CD4-positive, alpha-beta T cell treated with Interleukin-17A for 4 hours (primary cell): ENCODE measurements at regions not wholly inside any gene's neighbourhood (a gene's known extent, or its start where the extent isn't known, plus 50 kb on each side); places are given as distances from the start of the nearest gene placed in this dataset.
"Not testable (repeated sequence)": the region's sequence is repeated elsewhere in the genome, so short reads cannot be mapped to it uniquely, and the experiment has no call there.

Experiments used
- DNase-seq: peaks from one replicate; pipeline ENCODE4 v3.0.0-alpha.2; 2020; ENCODE audit warnings: mixed read lengths

- DNase-seq, result no peak
Measured at GRCh38 chr5:8828596-8829322, 717.1 kb downstream of the SEMA5A start.

GRCh38 chr5:8829323-8830029, 716.4 kb downstream of the SEMA5A start:
- no peak for DNase-seq

GRCh38 chr5:8831251-8831650, 714.6 kb downstream of the SEMA5A start:
- DNase-seq, result no peak

GRCh38 chr5:8831854-8832253, 714.0 kb downstream of the SEMA5A start:
- no peak for DNase-seq

DNA sequence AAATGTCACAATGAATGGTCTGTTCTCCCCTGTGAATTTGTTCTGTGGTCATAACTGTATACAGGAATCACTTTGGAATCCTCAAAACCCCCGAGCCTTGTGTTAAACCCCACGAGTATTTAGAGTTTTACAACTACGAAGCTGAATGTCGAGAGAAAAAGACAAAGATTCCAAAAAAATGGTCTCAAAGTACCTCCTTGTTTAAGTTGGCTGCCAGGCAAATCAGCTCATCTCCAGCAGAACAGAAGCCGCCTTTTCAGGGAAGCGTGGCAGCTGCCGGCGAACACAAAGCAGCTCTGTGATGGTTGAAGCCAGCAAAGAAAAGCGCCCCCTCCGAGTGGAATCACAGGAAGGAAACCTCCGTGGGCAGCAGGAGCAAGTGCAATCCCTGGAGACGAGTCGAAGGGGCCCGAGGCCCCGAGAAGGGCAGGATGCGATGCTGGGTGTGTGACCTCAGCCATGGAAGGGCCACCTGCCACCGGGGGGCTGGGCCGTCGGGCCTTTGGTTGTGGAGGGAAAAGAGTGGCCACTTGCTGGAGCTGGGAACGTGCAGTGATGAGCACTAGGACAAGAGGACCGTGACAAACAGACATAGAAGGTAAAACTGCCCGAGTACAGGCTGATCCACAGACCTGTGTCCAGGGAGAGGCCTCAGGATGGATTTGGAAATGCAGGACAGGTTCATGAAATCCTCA, 706.4 kb downstream of the SEMA5A start:
- DNase-seq, result no peak

DNA sequence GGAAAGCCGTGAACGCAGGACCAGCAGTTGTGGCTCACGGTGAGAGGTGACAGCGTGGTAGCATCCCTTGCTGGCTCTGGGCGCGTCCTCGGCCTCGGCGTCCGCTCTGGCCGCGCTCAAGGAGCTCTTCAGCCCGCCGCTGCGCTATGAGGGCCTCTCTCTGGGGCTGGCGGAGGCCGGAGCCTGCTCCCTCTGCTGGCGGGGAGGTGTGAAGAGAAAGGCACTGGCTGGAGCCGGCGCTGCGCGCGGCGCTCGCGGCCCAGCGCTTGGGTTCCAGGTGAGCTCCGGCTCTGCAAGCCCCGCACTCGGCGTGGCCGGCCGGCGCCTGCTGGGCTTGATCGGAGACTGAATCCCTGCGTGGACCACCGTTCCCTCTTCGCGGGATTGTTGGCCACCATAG, 705.6 kb downstream of the SEMA5A start:
- DNase-seq, result no peak

DNA sequence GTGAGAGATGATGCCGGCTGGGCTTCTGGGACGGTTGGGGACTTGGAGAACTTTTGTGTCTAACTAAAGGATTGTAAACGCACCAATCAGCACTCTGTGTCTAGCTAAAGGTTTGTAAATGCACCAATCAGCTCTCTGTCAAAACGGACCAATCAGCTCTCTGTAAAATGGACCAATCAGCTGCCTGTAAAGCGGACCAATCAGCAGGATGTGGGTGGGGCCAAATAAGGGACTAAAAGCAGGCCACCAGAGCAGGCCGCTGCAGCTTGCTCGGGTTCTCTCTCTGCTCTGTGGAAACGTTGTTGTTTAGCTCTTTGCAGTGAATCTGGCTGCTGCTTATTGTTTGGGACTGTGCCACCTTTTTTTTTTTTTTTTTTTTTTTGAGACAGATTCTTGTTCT, 705.1 kb downstream of the SEMA5A start:
- not testable (repeated sequence) for DNase-seq

DNA sequence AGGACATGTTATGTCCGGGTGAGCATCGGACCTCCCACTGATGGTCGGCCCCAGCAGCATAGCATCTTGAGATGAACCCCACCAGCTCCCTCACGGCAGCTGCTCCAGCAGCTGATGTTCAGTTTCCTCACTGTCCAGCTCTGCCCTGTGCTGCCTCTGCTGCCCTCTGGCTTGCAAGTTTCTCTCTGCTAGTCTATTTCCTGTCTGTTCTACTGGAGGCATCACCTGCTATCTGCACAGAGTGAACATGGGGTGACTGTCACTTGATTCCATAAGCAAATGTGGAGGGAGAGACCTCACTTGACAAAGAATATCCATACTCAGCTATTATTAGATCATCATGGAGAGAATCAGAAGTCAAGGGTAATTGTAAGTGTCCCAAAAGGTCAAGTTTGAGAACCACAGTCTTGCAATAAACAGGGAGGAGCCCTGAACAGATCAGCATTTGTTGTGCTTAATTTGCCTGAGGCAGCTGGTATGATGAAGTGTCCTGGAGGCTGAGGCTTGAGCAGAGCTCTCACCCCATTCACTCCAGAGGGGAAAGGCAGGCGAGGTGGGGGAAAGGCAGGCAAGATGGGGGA, 702.8 kb downstream of the SEMA5A start:
- no peak for DNase-seq

DNA sequence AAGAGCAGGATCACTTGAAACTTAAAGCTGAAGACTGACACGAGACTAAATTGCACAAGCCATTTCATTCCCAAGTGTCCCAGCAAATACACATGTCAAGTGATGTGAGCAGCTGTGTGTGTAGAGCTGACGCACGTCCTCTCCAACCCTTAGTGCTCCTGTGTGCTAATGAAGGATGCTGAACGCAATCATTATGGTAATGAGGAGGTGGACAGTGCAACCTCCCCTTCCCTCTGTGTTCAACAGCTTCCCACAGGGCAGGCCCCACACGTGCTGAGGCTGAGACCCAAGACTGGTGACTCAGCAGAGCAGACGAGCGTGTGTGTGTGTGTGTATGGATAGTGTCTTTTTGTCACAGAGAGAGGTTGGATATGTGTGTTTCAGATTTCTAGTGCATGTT, 702.1 kb downstream of the SEMA5A start:
- DNase-seq, result no peak

DNA sequence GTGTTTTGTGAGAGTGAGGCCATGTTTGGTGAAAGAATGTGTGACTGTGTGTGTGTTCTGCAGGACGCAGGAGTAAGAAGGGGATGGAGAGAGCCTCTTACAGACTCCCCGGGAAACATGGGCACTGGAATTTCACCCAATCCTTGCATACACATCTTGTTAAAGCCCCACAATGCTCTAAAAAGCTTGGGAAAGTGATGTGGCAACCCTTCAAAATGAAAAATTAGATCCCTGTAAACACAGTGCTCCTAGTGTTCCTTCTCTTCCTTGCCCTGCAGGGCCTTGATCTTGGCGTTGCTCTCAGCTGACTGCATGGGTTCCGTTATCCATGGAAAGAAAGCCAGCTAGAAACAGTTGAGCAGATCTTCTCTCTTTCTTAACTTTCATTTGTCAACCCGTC, 701.7 kb downstream of the SEMA5A start:
- no peak for DNase-seq

DNA sequence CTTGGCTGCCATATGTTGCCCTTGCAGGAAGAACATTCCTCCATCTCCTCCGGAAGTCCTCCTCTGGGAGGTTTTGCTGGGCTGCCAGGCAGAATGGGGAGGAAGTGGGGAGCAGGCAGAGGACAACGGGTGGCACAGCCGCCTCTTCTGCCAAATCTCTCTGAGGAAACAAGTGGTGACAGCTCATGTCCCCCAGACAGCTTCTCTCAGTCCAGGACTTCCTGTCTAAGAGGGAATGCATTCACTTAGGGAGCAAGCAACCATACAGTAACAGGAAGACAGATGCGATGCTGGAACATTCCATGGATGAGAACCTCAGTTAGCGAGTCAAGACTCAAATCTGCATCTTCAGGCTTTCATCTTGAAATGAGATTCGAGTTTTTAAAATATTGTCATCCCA, 701.0 kb downstream of the SEMA5A start:
- no peak for DNase-seq

DNA sequence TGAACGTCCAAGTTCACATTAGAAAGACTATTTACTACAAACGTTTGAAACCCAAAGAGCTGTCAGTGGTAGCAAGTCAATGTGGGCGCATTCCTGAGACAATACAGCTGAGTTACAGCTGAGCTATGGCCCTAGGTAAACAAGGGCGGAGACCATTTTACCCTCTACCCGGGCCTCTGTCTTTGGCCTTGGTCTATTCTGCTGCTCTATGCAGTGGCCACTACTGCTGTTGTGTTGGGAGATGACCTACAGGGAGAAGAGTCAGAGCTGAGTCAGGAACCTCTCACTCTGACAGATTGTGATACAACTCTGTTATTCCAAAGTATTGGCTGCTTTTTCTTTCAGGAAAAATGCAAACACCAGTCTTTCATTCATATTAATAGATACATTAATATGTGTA, 700.6 kb downstream of the SEMA5A start:
- DNase-seq, result no peak

DNA sequence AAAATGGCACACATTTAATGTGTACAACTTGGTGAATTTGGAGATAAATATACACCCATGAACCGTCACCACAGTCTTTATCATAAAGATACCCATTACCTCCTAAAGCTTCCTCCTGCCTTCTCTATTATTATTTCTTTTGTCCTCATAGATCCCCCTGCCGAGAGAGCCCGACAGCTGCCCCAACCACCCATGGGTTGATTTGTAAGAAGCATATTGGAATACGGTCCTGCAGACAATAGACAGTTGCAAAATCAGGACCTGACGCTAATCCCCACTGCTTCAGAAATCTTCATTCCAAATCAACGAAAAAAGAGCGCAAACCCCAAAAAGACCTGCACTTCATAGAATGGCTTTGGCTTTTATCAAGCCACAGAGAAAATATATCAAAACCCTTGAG, 697.5 kb downstream of the SEMA5A start:
- DNase-seq, result no peak

DNA sequence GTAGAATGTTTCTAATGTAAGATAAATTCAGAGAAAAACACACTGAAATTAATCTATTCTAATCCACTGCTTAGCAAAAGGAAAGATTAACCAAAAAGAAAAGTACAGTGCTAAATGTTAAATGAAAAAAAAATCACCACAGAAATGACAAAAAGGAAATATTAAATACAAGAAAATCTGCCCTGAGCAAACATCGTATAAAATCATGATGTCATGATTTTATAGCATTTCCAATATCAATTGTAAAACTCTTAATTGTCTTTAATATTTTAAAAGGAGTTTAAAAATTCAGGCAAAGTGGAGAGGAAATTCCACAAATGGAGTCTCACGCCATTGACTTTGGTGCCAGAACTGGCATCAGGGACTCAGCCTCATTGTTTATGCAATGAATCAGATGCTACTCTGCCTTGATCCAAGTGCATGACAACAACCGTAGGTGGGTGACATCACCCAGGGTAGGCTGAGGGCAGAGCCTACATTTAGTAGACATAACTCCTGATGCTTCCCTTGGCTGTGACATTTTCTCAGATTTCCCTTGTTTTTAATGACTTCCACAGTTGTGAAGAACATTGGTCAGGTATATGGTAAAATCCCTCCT, 696.8 kb downstream of the SEMA5A start:
- no peak for DNase-seq

GRCh38 chr5:8851101-8851500, 694.8 kb downstream of the SEMA5A start:
- no peak for DNase-seq

- no peak for DNase-seq
Measured at GRCh38 chr5:8857051-8857450, 688.8 kb downstream of the SEMA5A start.

DNA sequence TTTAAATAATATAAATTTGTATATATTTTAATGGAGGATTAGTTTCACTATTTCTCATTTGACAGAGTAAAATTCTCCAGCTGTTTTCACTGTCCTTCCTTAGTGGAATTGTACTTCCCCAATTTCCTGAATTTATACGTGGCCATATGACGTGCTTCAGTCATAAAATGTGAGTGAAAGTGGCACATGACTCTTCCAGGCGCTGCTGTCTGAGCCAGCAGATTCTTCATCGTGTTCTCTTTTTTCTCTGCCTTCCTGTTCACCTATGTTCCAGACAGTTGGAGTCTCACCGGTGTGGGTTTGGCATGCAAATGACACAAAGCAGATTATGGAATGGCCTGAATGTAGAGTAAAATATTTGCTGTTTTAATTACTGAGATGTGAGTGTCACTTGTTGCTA, 684.1 kb downstream of the SEMA5A start:
- DNase-seq, result no peak

DNA sequence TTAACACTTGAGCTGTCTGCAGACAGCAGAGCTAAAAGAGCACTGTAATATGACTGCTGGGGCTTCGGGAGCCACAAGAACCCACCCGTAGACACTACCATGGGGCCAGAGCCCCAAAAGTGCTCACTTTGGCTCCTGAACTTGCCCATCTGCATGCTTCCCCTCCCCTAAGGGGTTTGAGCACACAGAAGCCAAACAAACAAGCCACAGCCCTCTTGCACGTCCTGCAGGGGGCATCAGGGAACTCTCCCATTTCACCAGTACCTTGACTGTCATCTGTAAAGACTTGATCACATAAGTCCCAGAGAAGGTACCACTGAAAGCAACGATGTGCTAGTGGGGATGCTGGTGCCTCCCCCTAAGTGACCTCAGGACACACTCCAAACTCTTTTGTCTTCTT, 681.8 kb downstream of the SEMA5A start:
- no peak for DNase-seq

DNA sequence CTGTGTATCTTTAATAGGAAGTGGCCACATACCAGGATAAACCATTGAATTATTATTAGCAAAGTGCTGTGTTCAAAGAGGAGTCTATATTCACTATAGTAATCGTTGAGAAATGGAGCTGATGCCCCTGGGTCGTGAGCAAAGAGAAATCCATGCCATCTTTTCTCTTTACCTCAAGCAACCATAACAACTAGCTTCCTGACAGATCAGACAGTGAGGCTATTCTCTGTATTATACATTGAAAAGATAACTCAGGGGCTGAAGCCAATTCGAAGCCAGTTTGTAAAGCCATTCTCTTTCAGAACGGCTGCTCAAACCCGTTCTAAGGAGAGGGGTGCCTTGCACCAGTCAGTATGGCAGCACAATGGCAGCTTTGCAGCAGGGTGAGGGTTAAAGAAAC, 680.6 kb downstream of the SEMA5A start:
- no peak for DNase-seq

DNA sequence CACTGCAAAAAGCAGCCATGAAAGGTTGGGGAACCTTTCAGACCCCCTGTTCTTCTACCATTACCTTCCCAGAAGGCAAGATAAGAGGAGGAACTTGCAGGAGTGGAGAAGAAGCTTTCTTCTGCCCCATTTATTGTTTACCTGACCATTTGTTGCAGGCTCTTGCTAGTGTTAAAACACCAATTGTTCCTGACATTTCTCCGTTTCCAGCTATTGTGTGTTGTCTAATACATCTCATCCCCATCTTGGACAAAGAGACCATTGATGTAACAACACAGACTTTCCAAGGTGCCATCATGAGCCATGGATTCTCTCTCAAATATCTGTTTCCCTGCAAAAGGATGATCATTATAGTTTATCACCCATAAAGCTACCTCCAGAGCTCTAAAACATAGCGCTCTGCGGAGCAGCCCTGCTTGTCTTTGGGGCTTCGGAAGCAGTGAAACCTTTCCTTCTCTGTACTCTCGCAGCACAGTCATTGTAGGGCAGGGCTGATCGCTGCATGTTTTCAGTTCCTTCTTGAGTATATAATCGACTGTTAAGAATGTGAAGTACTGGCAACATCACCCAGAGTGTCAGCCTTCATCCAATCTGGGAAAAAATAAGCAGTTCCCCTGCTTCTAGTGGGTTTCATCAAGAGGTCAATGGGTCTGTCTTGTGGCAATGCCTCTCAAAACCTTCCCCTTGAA, 680.0 kb downstream of the SEMA5A start:
- DNase-seq, result no peak

DNA sequence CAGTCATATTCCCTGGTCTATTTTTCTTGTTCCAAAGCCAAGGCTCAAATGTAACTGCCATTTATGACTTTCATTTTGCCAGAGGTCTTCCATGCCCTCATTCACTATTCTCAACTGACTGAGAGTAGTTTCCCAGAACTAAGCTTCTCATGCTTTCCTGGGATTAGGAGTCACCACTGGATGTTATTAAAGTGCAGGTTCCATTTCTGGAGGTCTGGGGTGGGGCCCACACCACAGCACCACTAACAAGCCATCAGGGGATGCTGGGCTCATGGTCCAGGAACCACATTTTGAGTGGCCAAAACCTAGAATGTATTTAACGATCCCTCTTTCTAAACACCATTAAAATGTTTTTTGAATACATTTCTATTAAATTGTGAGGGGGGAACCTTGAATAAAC, 677.6 kb downstream of the SEMA5A start:
- DNase-seq, result no peak

DNA sequence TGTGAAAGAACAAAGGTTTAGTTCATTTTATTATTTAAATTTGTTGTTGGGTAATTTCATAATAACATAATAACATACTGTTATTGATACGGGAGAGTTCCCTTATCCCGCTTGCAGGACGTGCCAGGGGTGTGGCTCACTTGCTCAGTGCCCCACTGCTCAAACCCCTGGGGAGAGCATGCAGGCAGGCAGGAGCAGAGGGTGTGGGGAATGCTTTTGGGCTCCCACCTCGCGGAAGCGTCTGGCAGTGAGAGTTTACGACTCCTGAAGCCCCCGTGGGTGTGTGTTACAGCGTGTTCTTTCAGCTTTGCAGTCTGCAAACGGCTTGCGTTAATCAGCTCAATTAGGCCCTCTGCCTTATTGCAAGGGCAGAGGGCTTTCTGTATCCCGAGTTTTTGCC, 675.9 kb downstream of the SEMA5A start:
- no peak for DNase-seq
